Body of pancreas (tissue), 4 donors: ENCODE measurements at regions not wholly inside any gene's neighbourhood (a gene's known extent, or its start where the extent isn't known, plus 50 kb on each side); places are given as distances from the start of the nearest gene placed in this dataset.
"Not testable (repeated sequence)": the region's sequence is repeated elsewhere in the genome, so short reads cannot be mapped to it uniquely, and the experiment has no call there.

Experiments
- ATAC-seq: fragments of 150-250 bp; one replicate; pipeline ENCODE4 v1.9.1; 2016
- DNase-seq, 4 donors: peaks; one replicate each; pipeline ENCODE4 v3.0.0-alpha.2; 2019
- H3K27ac ChIP-seq, 4 donors: fragments of 200-600 bp; sonication (generic); 1 replicate in 3 of 4; 2 replicates in 1 of 4; pipeline versions ENCODE4 v1.5.1 to v1.6.1; 2016 to 2019; ENCODE audit warnings: mild to moderate bottlenecking in 1 of 4, mixed read lengths in 1 of 4, moderate library complexity in 1 of 4
- H3K27me3 ChIP-seq, 2 donors: fragments of 200-600 bp; sonication (generic); one replicate each; pipeline ENCODE4 v1.6.0; 2016; ENCODE audit warnings: mild to moderate bottlenecking in 1 of 2
- H3K36me3 ChIP-seq, 2 donors: fragments of 200-600 bp; sonication (generic); replicated peaks in 1 of 2; 2 replicates each; pipeline ENCODE4 v1.5.1; 2016; ENCODE audit warnings: low read depth in 2 of 2; ENCODE audit not compliant: insufficient read depth in 1 of 2
- H3K4me1 ChIP-seq: fragments of 200-600 bp; sonication (generic); one replicate; pipeline ENCODE4 v1.6.0; 2016
- H3K4me3 ChIP-seq, 2 donors: fragments of 200-600 bp; sonication (generic); 1 replicate in 1 of 2; 2 replicates in 1 of 2; pipeline ENCODE4 v1.5.1; 2016 to 2019
- H3K9me3 ChIP-seq, 3 donors: fragments of 200-600 bp; sonication (generic); 1 replicate in 2 of 3; 2 replicates in 1 of 3; pipeline ENCODE4 v1.5.1; 2016
- CTCF ChIP-seq, 7 experiments: fragments of 450-650 bp in 4 of 7; fragments of 200-600 bp in 3 of 7; sonication (generic) in 3 of 7; IDR thresholded peaks; one replicate each; pipeline ENCODE4 v1.5.1; 2016 to 2019; ENCODE audit warnings: antibody characterized with exemption in 7 of 7
- POLR2A ChIP-seq, 3 donors: fragments of 450-650 bp; IDR thresholded peaks; one replicate each; pipeline ENCODE4 v1.6.1; 2016; ENCODE audit warnings: antibody characterized with exemption in 3 of 3, mild to moderate bottlenecking in 2 of 3
- WGBS, 2 donors: methylation state at CpG; one replicate each; pipeline ENCODE4 v1.1.5; 2017; 5-methylcytosine and 5-hydroxymethylcytosine counted together
- intact Hi-C: fragments of 100-400 bp; cut with DNase I; formaldehyde crosslinking; loops from one replicate; pipeline ENCODE4 v1.15.1; 2023

GRCh38 chr6:115487331-115487730, 573.4 kb downstream of the FRK start:
- ATAC-seq = no peak
- TF ChIP-seq CTCF (IDR thresholded peaks at IDR 0.05) (no peak), POLR2A (IDR thresholded peaks at IDR 0.05) (no peak)
- DNase-seq = no peak
- no peaks in the 10 kb centered on the region for H3K4me1 ChIP-seq
- H3K4me3 ChIP-seq = no peak overlapping the region
- WGBS, 2 donors = 74 to 84% methylated on average over 2 of the region's 2 CpGs
- H3K27me3 ChIP-seq = no peaks in the 10 kb centered on the region
- H3K27ac ChIP-seq = no peak overlapping the region
- intact Hi-C loops = no loop called here
- H3K36me3 ChIP-seq = no peaks in the 10 kb centered on the region
- H3K9me3 ChIP-seq = no peaks in the 10 kb centered on the region

- no peak for ATAC-seq
- no peaks in the 10 kb centered on the region for H3K27me3 ChIP-seq
- WGBS, 2 donors = 67 to 70% methylated on average over 4 of the region's 4 CpGs
- H3K4me3 ChIP-seq = no peak overlapping the region
- no peak overlapping the region for H3K27ac ChIP-seq
- intact Hi-C loops = no loop called here
- H3K4me1 ChIP-seq = no peaks in the 10 kb centered on the region
- H3K36me3 ChIP-seq = no peaks in the 10 kb centered on the region
- TF ChIP-seq CTCF (IDR thresholded peaks at IDR 0.05) (no peak), POLR2A (IDR thresholded peaks at IDR 0.05) (no peak)
- no peaks in the 10 kb centered on the region for H3K9me3 ChIP-seq
- no peak for DNase-seq
These were observed 575.3 kb downstream of the FRK start for GRCh38 chr6:115485400-115485799.

- H3K4me1 ChIP-seq, ATAC-seq, H3K27ac ChIP-seq, H3K4me3 ChIP-seq, intact Hi-C loops, H3K9me3 ChIP-seq, DNase-seq, H3K36me3 ChIP-seq, H3K27me3 ChIP-seq: not testable (repeated sequence)
- WGBS, 2 donors = 57 to 64% methylated on average over 3 to 4 of the region's 4 CpGs
These were observed 580.1 kb downstream of the FRK start for GRCh38 chr6:115480543-115480942.

GRCh38 chr6:115474443-115475041, 586.1 kb downstream of the FRK start:
- H3K27me3 ChIP-seq = no peaks in the 10 kb centered on the region
- intact Hi-C loops = no loop called here
- 48 to 49% methylated on average over 3 of the region's 3 CpGs for WGBS, 2 donors
- H3K9me3 ChIP-seq = no peaks in the 10 kb centered on the region
- H3K36me3 ChIP-seq = no peaks in the 10 kb centered on the region
- no peaks in the 10 kb centered on the region for H3K4me1 ChIP-seq
- no peak overlapping the region for H3K27ac ChIP-seq
- DNase-seq (no peak), ATAC-seq (no peak)
- H3K4me3 ChIP-seq = no peak overlapping the region
- TF ChIP-seq CTCF (IDR thresholded peaks at IDR 0.05) (no peak), POLR2A (IDR thresholded peaks at IDR 0.05) (no peak)

- TF ChIP-seq POLR2A (IDR thresholded peaks at IDR 0.05) (no peak), CTCF (IDR thresholded peaks at IDR 0.05) (no peak)
- Histone ChIP-seq H3K27ac (no peak overlapping the region), H3K4me1 (no peaks in the 10 kb centered on the region), H3K9me3 (no peaks in the 10 kb centered on the region), H3K36me3 (no peaks in the 10 kb centered on the region), H3K27me3 (no peaks in the 10 kb centered on the region), H3K4me3 (no peak overlapping the region)
- DNase-seq = no peak
- intact Hi-C loops = no loop called here
- no peak for ATAC-seq
- WGBS, 2 donors = 74 to 91% methylated on average over 4 to 6 of the region's 6 CpGs
These were observed 592.3 kb downstream of the FRK start for GRCh38 chr6:115468272-115469005.
